Hepatocyte (in vitro differentiated cells): ENCODE measurements at regions not wholly inside any gene's neighbourhood (a gene's known extent, or its start where the extent isn't known, plus 50 kb on each side); places are given as distances from the start of the nearest gene placed in this dataset.

Experiments used
- EZH2 ChIP-seq: fragments of 200-600 bp; sonication (generic); IDR thresholded peaks from 2 replicates; pipeline ENCODE4 v1.6.1; 2016; ENCODE audit warnings: antibody characterized with exemption, mild to moderate bottlenecking, borderline replicate concordance
- TF ChIP-seq, protein P1 (sequence below): fragments of 200-600 bp; sonication (generic); IDR thresholded peaks from 2 replicates; pipeline ENCODE4 v1.5.1; 2016; ENCODE audit warnings: antibody characterized with exemption, mild to moderate bottlenecking; ENCODE audit not compliant: poor library complexity

DNA sequence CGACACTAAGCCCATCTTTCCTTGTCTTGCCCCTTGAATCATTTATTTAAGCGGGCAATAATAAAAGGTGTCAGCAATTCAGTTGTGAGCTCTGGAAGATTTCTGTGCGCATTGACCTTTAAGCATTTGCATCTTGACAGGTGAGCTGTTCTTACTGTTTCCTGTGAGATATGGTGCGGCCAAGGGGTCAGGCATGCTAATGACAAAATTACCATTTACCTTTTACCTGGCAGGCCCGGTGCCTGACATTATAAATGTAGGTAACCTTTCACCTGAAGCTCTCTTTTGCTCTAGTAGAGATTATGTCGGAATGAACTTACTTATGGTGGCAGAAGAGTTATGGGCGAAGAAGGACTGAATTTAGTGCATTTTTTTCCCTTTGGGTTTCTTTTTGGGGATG lies 89.3 kb upstream of the EEF1E1 start:
- TF ChIP-seq, protein P1, sequence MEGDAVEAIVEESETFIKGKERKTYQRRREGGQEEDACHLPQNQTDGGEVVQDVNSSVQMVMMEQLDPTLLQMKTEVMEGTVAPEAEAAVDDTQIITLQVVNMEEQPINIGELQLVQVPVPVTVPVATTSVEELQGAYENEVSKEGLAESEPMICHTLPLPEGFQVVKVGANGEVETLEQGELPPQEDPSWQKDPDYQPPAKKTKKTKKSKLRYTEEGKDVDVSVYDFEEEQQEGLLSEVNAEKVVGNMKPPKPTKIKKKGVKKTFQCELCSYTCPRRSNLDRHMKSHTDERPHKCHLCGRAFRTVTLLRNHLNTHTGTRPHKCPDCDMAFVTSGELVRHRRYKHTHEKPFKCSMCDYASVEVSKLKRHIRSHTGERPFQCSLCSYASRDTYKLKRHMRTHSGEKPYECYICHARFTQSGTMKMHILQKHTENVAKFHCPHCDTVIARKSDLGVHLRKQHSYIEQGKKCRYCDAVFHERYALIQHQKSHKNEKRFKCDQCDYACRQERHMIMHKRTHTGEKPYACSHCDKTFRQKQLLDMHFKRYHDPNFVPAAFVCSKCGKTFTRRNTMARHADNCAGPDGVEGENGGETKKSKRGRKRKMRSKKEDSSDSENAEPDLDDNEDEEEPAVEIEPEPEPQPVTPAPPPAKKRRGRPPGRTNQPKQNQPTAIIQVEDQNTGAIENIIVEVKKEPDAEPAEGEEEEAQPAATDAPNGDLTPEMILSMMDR: no peak
- TF ChIP-seq EZH2: no peak
